ENCODE measurements at regions not wholly inside any gene's neighbourhood (a gene's known extent, or its start where the extent isn't known, plus 50 kb on each side); places are given as distances from the start of the nearest gene placed in this dataset.
"Not testable (repeated sequence)": the region's sequence is repeated elsewhere in the genome, so short reads cannot be mapped to it uniquely, and the experiment has no call there.

- no peaks in the 10 kb centered on the region for H3K27me3 ChIP-seq (ENCODE audit: control insufficient read depth in 5 of 5, insufficient read depth in 4 of 5, low read length in 5 of 5)
- H3K4me3 ChIP-seq (ENCODE audit: low read depth in 1 of 5, low read length in 5 of 5): no peak overlapping the region
- no peaks in the 10 kb centered on the region for H3K36me3 ChIP-seq (ENCODE audit: control insufficient read depth in 5 of 5, insufficient read depth in 5 of 5, low read length in 5 of 5)
- no peak overlapping the region for H3K9ac ChIP-seq (ENCODE audit: low read length in 5 of 5)
- H3K4me1 ChIP-seq (ENCODE audit: control insufficient read depth in 5 of 5, insufficient read depth in 5 of 5, low read length in 5 of 5): no peaks in the 10 kb centered on the region
- H3K9me3 ChIP-seq (ENCODE audit: control insufficient read depth in 5 of 5, low read length in 5 of 5): no peaks in the 10 kb centered on the region
- H3K27ac ChIP-seq (ENCODE audit: low read depth, low read length): no peak overlapping the region
Observed at GRCh38 chr14:30445011-30445793, 113.8 kb upstream of the G2E3 start.

- no peak overlapping the region for H3K27ac ChIP-seq (ENCODE audit: low read depth, low read length)
- no peaks in the 10 kb centered on the region for H3K4me1 ChIP-seq (ENCODE audit: control insufficient read depth in 5 of 5, insufficient read depth in 5 of 5, low read length in 5 of 5)
- no peaks in the 10 kb centered on the region for H3K36me3 ChIP-seq (ENCODE audit: control insufficient read depth in 5 of 5, insufficient read depth in 5 of 5, low read length in 5 of 5)
- no peak overlapping the region for H3K9ac ChIP-seq (ENCODE audit: low read length in 5 of 5)
- H3K4me3 ChIP-seq (ENCODE audit: low read depth in 1 of 5, low read length in 5 of 5): no peak overlapping the region
- H3K27me3 ChIP-seq (ENCODE audit: control insufficient read depth in 5 of 5, insufficient read depth in 4 of 5, low read length in 5 of 5): no peaks in the 10 kb centered on the region
- H3K9me3 ChIP-seq (ENCODE audit: control insufficient read depth in 5 of 5, low read length in 5 of 5): no peaks in the 10 kb centered on the region
Observed at GRCh38 chr14:30445852-30446251, 113.1 kb upstream of the G2E3 start.

- no peaks in the 10 kb centered on the region for H3K4me1 ChIP-seq (ENCODE audit: control insufficient read depth in 5 of 5, insufficient read depth in 5 of 5, low read length in 5 of 5)
- H3K36me3 ChIP-seq (ENCODE audit: control insufficient read depth in 5 of 5, insufficient read depth in 5 of 5, low read length in 5 of 5): no peaks in the 10 kb centered on the region
- no peak overlapping the region for H3K27ac ChIP-seq (ENCODE audit: low read depth, low read length)
- no peak overlapping the region for H3K4me3 ChIP-seq (ENCODE audit: low read depth in 1 of 5, low read length in 5 of 5)
- no peak overlapping the region for H3K9ac ChIP-seq (ENCODE audit: low read length in 5 of 5)
- H3K9me3 ChIP-seq (ENCODE audit: control insufficient read depth in 5 of 5, low read length in 5 of 5): no peaks in the 10 kb centered on the region
- peaks cover 0 to 2% (median 0%) of the 10 kb centered on the region in 5 donors for H3K27me3 ChIP-seq (ENCODE audit: control insufficient read depth in 5 of 5, insufficient read depth in 4 of 5, low read length in 5 of 5)
Observed at GRCh38 chr14:30450631-30451545, 108.1 kb upstream of the G2E3 start.

- Histone ChIP-seq H3K9me3 (ENCODE audit: control insufficient read depth in 5 of 5, low read length in 5 of 5) (no peaks in the 10 kb centered on the region), H3K4me3 (ENCODE audit: low read depth in 1 of 5, low read length in 5 of 5) (no peak overlapping the region), H3K27me3 (ENCODE audit: control insufficient read depth in 5 of 5, insufficient read depth in 4 of 5, low read length in 5 of 5) (peaks cover 0 to 2% (median 0%) of the 10 kb centered on the region in 5 donors), H3K9ac (ENCODE audit: low read length in 5 of 5) (no peak overlapping the region), H3K27ac (ENCODE audit: low read depth, low read length) (no peak overlapping the region), H3K36me3 (ENCODE audit: control insufficient read depth in 5 of 5, insufficient read depth in 5 of 5, low read length in 5 of 5) (no peaks in the 10 kb centered on the region), H3K4me1 (ENCODE audit: control insufficient read depth in 5 of 5, insufficient read depth in 5 of 5, low read length in 5 of 5) (no peaks in the 10 kb centered on the region)
Observed at GRCh38 chr14:30456296-30456695, 102.7 kb upstream of the G2E3 start.

- Histone ChIP-seq H3K4me3 (ENCODE audit: low read depth in 1 of 5, low read length in 5 of 5) (no peak overlapping the region), H3K27me3 (ENCODE audit: control insufficient read depth in 5 of 5, insufficient read depth in 4 of 5, low read length in 5 of 5) (no peaks in the 10 kb centered on the region), H3K27ac (ENCODE audit: low read depth, low read length) (no peak overlapping the region), H3K9me3 (ENCODE audit: control insufficient read depth in 5 of 5, low read length in 5 of 5) (no peaks in the 10 kb centered on the region), H3K9ac (ENCODE audit: low read length in 5 of 5) (no peak overlapping the region), H3K36me3 (ENCODE audit: control insufficient read depth in 5 of 5, insufficient read depth in 5 of 5, low read length in 5 of 5) (no peaks in the 10 kb centered on the region), H3K4me1 (ENCODE audit: control insufficient read depth in 5 of 5, insufficient read depth in 5 of 5, low read length in 5 of 5) (no peaks in the 10 kb centered on the region)
Observed at GRCh38 chr14:30462358-30462757, 96.6 kb upstream of the G2E3 start.

- Histone ChIP-seq H3K4me1 (ENCODE audit: control insufficient read depth in 5 of 5, insufficient read depth in 5 of 5, low read length in 5 of 5) (no peaks in the 10 kb centered on the region), H3K27me3 (ENCODE audit: control insufficient read depth in 5 of 5, insufficient read depth in 4 of 5, low read length in 5 of 5) (no peaks in the 10 kb centered on the region), H3K27ac (ENCODE audit: low read depth, low read length) (no peak overlapping the region), H3K9ac (ENCODE audit: low read length in 5 of 5) (no peak overlapping the region), H3K36me3 (ENCODE audit: control insufficient read depth in 5 of 5, insufficient read depth in 5 of 5, low read length in 5 of 5) (no peaks in the 10 kb centered on the region), H3K4me3 (ENCODE audit: low read depth in 1 of 5, low read length in 5 of 5) (no peak overlapping the region), H3K9me3 (ENCODE audit: control insufficient read depth in 5 of 5, low read length in 5 of 5) (no peaks in the 10 kb centered on the region)
Observed at GRCh38 chr14:30464481-30464880, 94.5 kb upstream of the G2E3 start.

- H3K27me3 ChIP-seq (ENCODE audit: control insufficient read depth in 5 of 5, insufficient read depth in 4 of 5, low read length in 5 of 5): no peaks in the 10 kb centered on the region
- no peaks in the 10 kb centered on the region for H3K4me1 ChIP-seq (ENCODE audit: control insufficient read depth in 5 of 5, insufficient read depth in 5 of 5, low read length in 5 of 5)
- no peaks in the 10 kb centered on the region for H3K36me3 ChIP-seq (ENCODE audit: control insufficient read depth in 5 of 5, insufficient read depth in 5 of 5, low read length in 5 of 5)
- no peak overlapping the region for H3K4me3 ChIP-seq (ENCODE audit: low read depth in 1 of 5, low read length in 5 of 5)
- no peak overlapping the region for H3K9ac ChIP-seq (ENCODE audit: low read length in 5 of 5)
- no peaks in the 10 kb centered on the region for H3K9me3 ChIP-seq (ENCODE audit: control insufficient read depth in 5 of 5, low read length in 5 of 5)
- no peak overlapping the region for H3K27ac ChIP-seq (ENCODE audit: low read depth, low read length)
Observed at GRCh38 chr14:30468354-30468753, 90.6 kb upstream of the G2E3 start.

- H3K36me3 ChIP-seq (ENCODE audit: control insufficient read depth in 5 of 5, insufficient read depth in 5 of 5, low read length in 5 of 5): no peaks in the 10 kb centered on the region
- H3K4me1 ChIP-seq (ENCODE audit: control insufficient read depth in 5 of 5, insufficient read depth in 5 of 5, low read length in 5 of 5): no peaks in the 10 kb centered on the region
- no peak overlapping the region for H3K4me3 ChIP-seq (ENCODE audit: low read depth in 1 of 5, low read length in 5 of 5)
- no peak overlapping the region for H3K27ac ChIP-seq (ENCODE audit: low read depth, low read length)
- H3K9me3 ChIP-seq (ENCODE audit: control insufficient read depth in 5 of 5, low read length in 5 of 5): no peaks in the 10 kb centered on the region
- no peak overlapping the region for H3K9ac ChIP-seq (ENCODE audit: low read length in 5 of 5)
- no peaks in the 10 kb centered on the region for H3K27me3 ChIP-seq (ENCODE audit: control insufficient read depth in 5 of 5, insufficient read depth in 4 of 5, low read length in 5 of 5)
Observed at GRCh38 chr14:30471980-30472379, 87.0 kb upstream of the G2E3 start.

GRCh38 chr14:30473846-30474696 is 84.9 kb upstream of the G2E3 start:
- not testable (repeated sequence) for H3K27ac ChIP-seq (ENCODE audit: low read depth, low read length); H3K4me3 ChIP-seq (ENCODE audit: low read depth in 1 of 5, low read length in 5 of 5); H3K9ac ChIP-seq (ENCODE audit: low read length in 5 of 5); H3K36me3 ChIP-seq (ENCODE audit: control insufficient read depth in 5 of 5, insufficient read depth in 5 of 5, low read length in 5 of 5); H3K9me3 ChIP-seq (ENCODE audit: control insufficient read depth in 5 of 5, low read length in 5 of 5); H3K4me1 ChIP-seq (ENCODE audit: control insufficient read depth in 5 of 5, insufficient read depth in 5 of 5, low read length in 5 of 5); H3K27me3 ChIP-seq (ENCODE audit: control insufficient read depth in 5 of 5, insufficient read depth in 4 of 5, low read length in 5 of 5)

Measured in subcutaneous abdominal adipose tissue (tissue), 5 donors.